Natural killer cell (primary cell): ENCODE measurements at regions not wholly inside any gene's neighbourhood (a gene's known extent, or its start where the extent isn't known, plus 50 kb on each side); places are given as distances from the start of the nearest gene placed in this dataset.

Experiments
- ATAC-seq, 3 donors: fragments of 150-1000 bp in 2 of 3; fragments of 200-7000 bp in 1 of 3; cut with Tn5 transposase; 1 replicate in 1 of 3; 2 replicates in 2 of 3; pipeline ENCODE4 v1.10.0; 2021; ENCODE audit warnings: mild to moderate bottlenecking in 2 of 3, moderate library complexity in 2 of 3
- DNase-seq, 2 donors: peaks; one replicate each; pipeline versions ENCODE4 v3.0.0 to v3.0.0-alpha.2; 2013 to 2021; ENCODE audit warnings: mixed read lengths in 1 of 2
- H3K27ac ChIP-seq: one replicate; pipeline ENCODE4 v1.5.1; 2013; ENCODE audit warnings: mild to moderate bottlenecking, low read length
- H3K27me3 ChIP-seq: one replicate; pipeline ENCODE4 v1.6.1; 2013; ENCODE audit warnings: low read length; ENCODE audit not compliant: control insufficient read depth, insufficient read depth
- H3K36me3 ChIP-seq: one replicate; pipeline ENCODE4 v1.6.1; 2013; ENCODE audit warnings: low read length; ENCODE audit not compliant: control insufficient read depth, insufficient read depth
- H3K4me1 ChIP-seq: one replicate; pipeline ENCODE4 v1.6.1; 2013; ENCODE audit warnings: low read length; ENCODE audit not compliant: control insufficient read depth, insufficient read depth
- H3K4me3 ChIP-seq: one replicate; pipeline ENCODE4 v1.5.1; 2013; ENCODE audit warnings: low read length
- H3K9me3 ChIP-seq: one replicate; pipeline ENCODE4 v1.6.1; 2013; ENCODE audit warnings: low read length; ENCODE audit not compliant: control insufficient read depth, insufficient read depth
- H3K27ac Mint-ChIP-seq, 2 donors: one replicate each; pipeline ENCODE4 v1.8.0; 2022; ENCODE audit warnings: mild to moderate bottlenecking in 2 of 2, mixed read lengths in 2 of 2, moderate library complexity in 1 of 2
- H3K27me3 Mint-ChIP-seq, 2 donors: one replicate each; pipeline ENCODE4 v1.8.0; 2022; ENCODE audit warnings: low read depth in 2 of 2, mixed read lengths in 2 of 2
- H3K36me3 Mint-ChIP-seq: one replicate; pipeline ENCODE4 v1.8.0; 2022; ENCODE audit warnings: mixed read lengths
- H3K4me1 Mint-ChIP-seq, 2 donors: one replicate each; pipeline ENCODE4 v1.8.0; 2022; ENCODE audit warnings: mixed read lengths in 2 of 2
- H3K4me3 Mint-ChIP-seq: one replicate; pipeline ENCODE4 v1.8.0; 2022; ENCODE audit warnings: mild to moderate bottlenecking, moderate library complexity, mixed read lengths
- H3K9me3 Mint-ChIP-seq, 2 donors: one replicate each; pipeline ENCODE4 v1.8.0; 2022; ENCODE audit warnings: mixed read lengths in 2 of 2
- CTCF ChIP-seq: fragments of 200-600 bp; IDR thresholded peaks from one replicate; pipeline ENCODE4 v1.8.0; 2022; ENCODE audit warnings: antibody characterized with exemption
- WGBS: methylation state at CpG from one replicate; pipeline ENCODE4 v1.1.7; 2013; ENCODE audit warnings: missing lambda C conversion rate; ENCODE audit not compliant: insufficient coverage; 5-methylcytosine and 5-hydroxymethylcytosine counted together
- intact Hi-C: fragments of 100-400 bp; cut with micrococcal nuclease; formaldehyde crosslinking; loops from one replicate; pipeline ENCODE4 v1.14.2; 2022

- Histone ChIP-seq H3K9me3 (no peaks in the 10 kb centered on the region), H3K27ac (no peak overlapping the region), H3K27me3 (no peaks in the 10 kb centered on the region), H3K4me3 (no peak overlapping the region), H3K4me1 (no peaks in the 10 kb centered on the region), H3K36me3 (no peaks in the 10 kb centered on the region)
- intact Hi-C loops = no loop called here
- no peaks in the 10 kb centered on the region for H3K27me3 Mint-ChIP-seq
- no peak for DNase-seq
- no peak overlapping the region for H3K4me3 Mint-ChIP-seq
- no peak overlapping the region for H3K27ac Mint-ChIP-seq
- no peak for ATAC-seq
- H3K9me3 Mint-ChIP-seq = peaks cover 3 to 4% of the 10 kb centered on the region in 2 donors
- TF ChIP-seq CTCF = no peak
- no peaks in the 10 kb centered on the region for H3K4me1 Mint-ChIP-seq
- no peaks in the 10 kb centered on the region for H3K36me3 Mint-ChIP-seq
- WGBS = 84% methylated on average over 12 of the region's 12 CpGs
These were observed 365.2 kb downstream of the SEC23A start for GRCh38 chr14:38737686-38738407.

- intact Hi-C loops = no loop called here
- Histone ChIP-seq H3K27ac (no peak overlapping the region), H3K4me1 (no peaks in the 10 kb centered on the region), H3K4me3 (no peak overlapping the region), H3K36me3 (no peaks in the 10 kb centered on the region), H3K27me3 (no peaks in the 10 kb centered on the region), H3K9me3 (no peaks in the 10 kb centered on the region)
- ATAC-seq (no peak), DNase-seq (peak in 1 of 2 donors; percentile 9)
- no peak for TF ChIP-seq CTCF
- no peak overlapping the region for H3K4me3 Mint-ChIP-seq
- 56% methylated on average over 5 of the region's 5 CpGs for WGBS
- H3K36me3 Mint-ChIP-seq = no peaks in the 10 kb centered on the region
- no peaks in the 10 kb centered on the region for H3K27me3 Mint-ChIP-seq
- peaks cover 0 to 8% of the 10 kb centered on the region in 2 donors for H3K9me3 Mint-ChIP-seq
- H3K27ac Mint-ChIP-seq = no peak overlapping the region
- no peaks in the 10 kb centered on the region for H3K4me1 Mint-ChIP-seq
These were observed 368.0 kb downstream of the SEC23A start for GRCh38 chr14:38735005-38735404.

GRCh38 chr14:38731962-38732361 lies 371.1 kb downstream of the SEC23A start:
- H3K36me3 Mint-ChIP-seq = no peaks in the 10 kb centered on the region
- intact Hi-C loops = no loop called here
- no peaks in the 10 kb centered on the region for H3K27me3 ChIP-seq
- H3K4me3 ChIP-seq = no peak overlapping the region
- no peaks in the 10 kb centered on the region for H3K36me3 ChIP-seq
- peaks cover 0 to 8% of the 10 kb centered on the region in 2 donors for H3K9me3 Mint-ChIP-seq
- no peak overlapping the region for H3K4me3 Mint-ChIP-seq
- DNase-seq (no peak), ATAC-seq (no peak)
- no peaks in the 10 kb centered on the region for H3K27me3 Mint-ChIP-seq
- no peaks in the 10 kb centered on the region for H3K9me3 ChIP-seq
- no peaks in the 10 kb centered on the region for H3K4me1 Mint-ChIP-seq
- no peak overlapping the region for H3K27ac Mint-ChIP-seq
- H3K4me1 ChIP-seq = no peaks in the 10 kb centered on the region
- TF ChIP-seq CTCF = no peak
- H3K27ac ChIP-seq = no peak overlapping the region
- 73% methylated on average over 1 of the region's 1 CpG for WGBS

- no peaks in the 10 kb centered on the region for H3K4me1 Mint-ChIP-seq
- H3K36me3 Mint-ChIP-seq = no peaks in the 10 kb centered on the region
- H3K4me3 Mint-ChIP-seq = no peak overlapping the region
- intact Hi-C loops = no loop called here
- no peak overlapping the region for H3K4me3 ChIP-seq
- WGBS = 84% methylated on average over 2 of the region's 3 CpGs
- no peaks in the 10 kb centered on the region for H3K27me3 ChIP-seq
- ATAC-seq (no peak), DNase-seq (no peak)
- H3K9me3 Mint-ChIP-seq = peaks cover 0 to 8% of the 10 kb centered on the region in 2 donors
- no peaks in the 10 kb centered on the region for H3K36me3 ChIP-seq
- no peak overlapping the region for H3K27ac Mint-ChIP-seq
- no peaks in the 10 kb centered on the region for H3K27me3 Mint-ChIP-seq
- no peaks in the 10 kb centered on the region for H3K9me3 ChIP-seq
- no peak for TF ChIP-seq CTCF
- H3K27ac ChIP-seq = no peak overlapping the region
- no peaks in the 10 kb centered on the region for H3K4me1 ChIP-seq
These were observed 372.6 kb downstream of the SEC23A start for GRCh38 chr14:38730420-38730819.
